ENCODE measurements at regions not wholly inside any gene's neighbourhood (a gene's known extent, or its start where the extent isn't known, plus 50 kb on each side); places are given as distances from the start of the nearest gene placed in this dataset.

DNA sequence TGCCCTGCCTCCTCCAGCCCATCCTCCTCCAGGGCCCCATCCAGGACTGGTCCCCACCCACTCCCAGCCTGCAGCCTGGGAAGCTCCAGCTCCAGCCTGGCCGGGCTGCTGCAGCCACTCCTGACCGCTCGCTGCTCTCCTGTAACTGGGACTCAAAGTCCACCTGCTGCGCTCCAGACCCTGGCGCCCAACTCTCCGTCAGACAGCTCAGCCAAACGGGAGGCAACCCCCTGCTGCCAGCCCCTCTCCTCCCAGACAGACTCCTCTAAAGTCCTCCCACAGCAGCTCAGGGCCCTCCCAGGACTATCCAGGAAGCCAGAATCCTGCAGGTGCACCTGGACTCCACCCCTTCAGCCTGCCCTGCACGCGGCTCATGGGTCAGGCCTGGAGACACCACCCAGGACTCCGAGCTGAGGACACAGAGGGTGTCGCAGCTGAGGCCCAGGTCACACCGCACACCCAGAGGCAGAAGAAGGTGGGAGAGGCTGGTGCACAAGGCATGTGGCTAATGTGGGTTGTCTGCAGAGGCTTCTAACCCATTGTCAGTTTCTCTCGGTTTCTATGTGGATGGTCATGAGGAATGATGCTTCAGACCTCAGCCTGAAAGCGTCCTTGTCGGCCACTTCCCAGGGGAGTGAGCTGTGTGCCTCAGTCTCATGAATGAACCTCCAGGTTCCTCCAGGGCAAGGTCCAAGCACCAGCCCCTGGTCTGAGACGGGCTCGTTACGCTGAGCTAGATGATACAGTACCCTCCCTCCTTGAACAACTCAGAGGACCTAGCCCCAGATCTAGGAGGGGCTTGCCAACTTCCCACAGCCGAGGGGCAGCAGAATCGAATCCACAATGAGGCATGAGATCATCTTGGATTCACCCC, 1514.8 kb downstream of the TBC1D22A start:
- DNase-seq (ENCODE audit: low read depth) = no peak

DNA sequence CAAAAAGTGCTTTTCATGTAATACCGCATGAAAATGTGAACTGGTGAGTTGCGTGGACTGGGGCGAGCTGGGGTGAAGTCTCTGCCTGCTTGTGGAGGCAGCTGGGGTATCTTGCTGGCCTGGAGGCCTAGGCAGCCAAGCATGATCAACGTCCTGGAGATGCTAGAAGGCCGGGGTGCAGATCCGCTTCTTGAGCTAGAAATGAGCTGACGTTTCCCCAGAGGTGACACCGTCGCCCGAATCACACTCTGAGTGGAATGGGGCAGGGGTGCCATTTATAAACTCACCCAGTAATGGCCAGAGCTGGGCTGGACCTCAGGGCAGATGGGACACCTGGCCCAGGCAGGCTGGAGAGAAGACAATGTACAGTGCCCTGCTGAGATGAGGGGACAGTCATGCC, 1513.0 kb downstream of the TBC1D22A start:
- no peak for DNase-seq (ENCODE audit: low read depth)

DNA sequence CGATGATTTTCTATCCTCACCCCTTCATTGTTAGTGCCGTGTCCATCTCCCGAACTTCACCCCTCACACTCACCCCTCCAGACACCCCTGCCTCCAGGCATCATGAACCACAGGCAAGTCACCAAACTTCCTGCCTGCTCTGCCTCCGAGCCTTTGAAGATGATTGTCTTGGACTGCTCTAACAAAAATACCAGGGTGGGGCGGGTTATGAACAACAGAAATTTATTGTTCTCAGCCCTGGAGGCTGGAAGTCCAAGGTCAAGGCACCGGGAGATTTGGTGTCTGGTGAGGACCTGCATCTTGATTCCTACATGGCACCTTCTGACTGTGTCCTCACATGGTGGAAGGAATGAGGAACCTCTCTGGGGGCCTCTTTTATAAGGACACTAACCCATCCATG, 1508.3 kb downstream of the TBC1D22A start:
- no peak for DNase-seq (ENCODE audit: low read depth)

DNA sequence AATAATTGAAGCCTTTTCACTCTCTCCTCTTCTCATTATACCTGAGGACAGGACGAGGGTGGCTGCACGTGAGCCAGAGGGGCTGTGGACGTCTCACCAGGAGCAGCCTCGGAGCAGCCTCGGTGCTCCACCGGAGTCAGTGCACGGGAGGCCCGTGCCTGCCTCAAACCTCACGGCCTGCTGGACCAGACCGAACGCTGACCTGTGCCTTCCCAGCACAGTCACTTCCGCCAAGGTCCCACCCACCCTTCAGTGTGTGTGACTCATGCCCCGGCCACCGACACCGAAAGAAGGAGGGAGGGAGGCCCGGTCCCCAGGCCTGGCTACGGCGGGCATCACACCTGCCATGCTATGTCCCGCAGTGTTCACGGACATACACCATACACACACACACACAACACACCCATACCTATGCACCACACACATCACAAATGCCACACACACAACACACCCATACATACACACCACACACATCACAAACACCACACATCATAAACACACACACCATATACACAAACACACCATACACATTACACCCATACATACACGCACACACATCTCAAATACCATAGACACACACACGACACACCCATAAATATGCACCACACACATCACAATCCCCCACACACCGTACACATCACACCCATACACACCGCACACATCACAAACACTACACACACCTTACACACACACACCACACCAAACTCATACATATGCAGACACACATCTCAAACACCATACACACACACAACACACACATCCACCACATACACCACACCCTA, 1506.5 kb downstream of the TBC1D22A start:
- no peak for DNase-seq (ENCODE audit: low read depth)

DNA sequence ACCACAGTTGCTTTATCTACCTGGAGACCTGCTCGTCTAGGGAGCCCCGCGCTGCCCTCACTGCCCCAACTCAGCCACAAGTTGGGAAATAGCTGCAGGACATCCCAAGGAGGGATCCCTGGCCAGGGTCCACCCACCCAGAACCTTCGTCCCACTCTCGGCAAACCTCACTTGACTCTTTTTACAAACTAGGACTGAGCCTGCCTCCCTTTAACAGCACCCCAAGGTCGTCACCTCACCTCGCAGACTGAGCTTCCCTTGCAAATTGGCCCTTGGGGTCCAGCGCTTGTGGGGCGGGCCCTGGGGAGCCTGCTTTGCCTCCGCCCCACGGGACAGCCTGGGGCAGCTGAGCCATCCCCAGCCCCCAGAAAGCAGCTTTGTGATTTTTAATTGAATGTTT, 1505.8 kb downstream of the TBC1D22A start:
- DNase-seq (ENCODE audit: low read depth) = no peak

DNA sequence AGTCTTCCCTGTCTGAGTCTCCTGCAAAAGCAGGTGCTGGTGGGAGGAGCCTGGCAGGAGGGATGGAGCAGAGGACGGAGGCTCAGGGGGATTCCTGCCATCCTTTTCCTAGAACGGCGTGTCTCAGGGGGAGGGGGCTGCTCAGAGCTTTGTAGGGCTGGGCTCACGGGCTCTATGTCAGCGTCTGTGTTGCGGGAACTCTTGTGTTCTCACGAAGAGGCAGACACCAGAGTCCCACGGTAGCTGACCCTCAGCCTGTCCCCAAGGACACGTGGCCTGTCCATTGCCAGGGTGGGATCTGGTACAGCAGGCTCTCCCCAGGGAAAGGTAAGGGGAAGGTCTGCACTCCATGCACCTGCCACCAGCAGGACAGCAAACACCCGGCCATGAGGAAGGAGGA, 1505.2 kb downstream of the TBC1D22A start:
- no peak for DNase-seq (ENCODE audit: low read depth)

DNA sequence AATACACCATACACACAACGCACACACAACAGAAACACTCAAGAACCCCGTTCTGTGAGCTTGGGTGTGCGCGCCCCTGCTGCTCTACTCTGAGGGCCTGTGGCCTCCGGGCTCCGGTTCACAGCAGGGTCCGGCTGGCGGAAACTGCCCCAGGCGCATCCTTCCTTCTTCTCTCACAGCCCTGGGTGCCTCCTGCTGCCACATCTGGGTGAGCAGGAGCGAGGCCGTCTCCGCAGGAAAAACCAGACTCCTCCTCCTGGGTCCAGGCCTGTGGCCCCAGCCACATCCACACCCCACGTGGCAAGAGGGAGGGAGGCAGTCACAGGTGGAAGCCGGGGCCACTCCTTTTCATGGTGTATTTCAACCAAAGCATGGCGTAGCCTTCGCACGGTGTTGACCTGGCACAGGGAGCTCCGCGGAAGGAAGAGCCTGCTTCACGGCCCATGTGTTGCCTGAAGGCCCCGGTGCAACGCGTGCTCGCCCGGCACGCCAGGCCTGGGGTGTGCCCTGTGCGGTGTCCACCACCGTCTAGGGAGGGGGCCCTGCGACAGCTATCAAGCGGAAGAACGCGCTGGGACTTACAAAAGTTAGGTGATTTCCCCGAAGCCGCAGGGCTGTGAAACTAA, 1502.7 kb downstream of the TBC1D22A start:
- DNase-seq (ENCODE audit: low read depth) = no peak

DNA sequence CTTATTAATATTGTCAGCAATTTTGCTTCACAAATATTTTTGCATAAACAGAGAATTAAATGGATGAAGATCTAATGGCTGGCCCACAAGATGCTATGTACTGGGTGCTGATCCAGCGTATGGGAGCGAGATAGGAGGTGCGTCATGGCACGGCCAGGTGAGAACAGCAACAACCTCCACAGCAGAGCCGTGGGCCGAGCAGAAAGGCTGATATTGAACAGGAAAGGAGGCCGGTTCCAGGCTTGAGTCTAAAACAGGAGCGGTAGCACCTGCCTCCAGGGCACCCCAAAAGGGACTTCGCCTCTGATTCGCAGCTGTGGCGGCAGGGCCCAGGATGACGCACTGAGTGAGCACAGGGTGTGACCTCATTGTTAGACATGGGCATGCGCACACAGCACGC, 1502.1 kb downstream of the TBC1D22A start:
- no peak for DNase-seq (ENCODE audit: low read depth)

DNA sequence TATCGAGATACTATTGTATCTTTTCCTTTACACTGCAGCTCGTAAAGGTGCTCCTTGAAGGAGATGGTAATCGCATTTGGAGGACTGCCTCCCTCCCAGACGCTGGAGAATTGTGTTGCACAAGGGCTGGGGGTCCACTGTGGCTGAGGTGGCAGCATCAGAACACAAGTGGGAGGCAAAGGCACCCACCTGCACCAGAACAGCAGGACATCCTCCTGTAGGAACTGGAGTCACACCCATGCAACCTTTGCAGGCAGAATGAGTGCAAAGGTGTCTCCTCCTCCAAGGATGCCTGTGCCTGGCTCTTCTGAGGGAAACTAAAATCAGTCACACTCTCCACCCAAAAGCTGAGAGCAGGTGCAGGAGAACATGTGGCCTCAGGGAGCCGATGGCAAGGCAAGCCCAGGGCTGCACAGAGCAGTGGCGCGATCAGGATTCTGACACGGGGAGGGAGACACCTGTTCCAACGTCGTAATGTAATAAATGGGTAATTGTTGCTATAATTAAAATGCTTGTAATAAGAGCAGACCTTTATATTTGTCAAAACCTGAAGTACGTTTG, 1501.4 kb downstream of the TBC1D22A start:
- no peak for DNase-seq (ENCODE audit: low read depth)

DNA sequence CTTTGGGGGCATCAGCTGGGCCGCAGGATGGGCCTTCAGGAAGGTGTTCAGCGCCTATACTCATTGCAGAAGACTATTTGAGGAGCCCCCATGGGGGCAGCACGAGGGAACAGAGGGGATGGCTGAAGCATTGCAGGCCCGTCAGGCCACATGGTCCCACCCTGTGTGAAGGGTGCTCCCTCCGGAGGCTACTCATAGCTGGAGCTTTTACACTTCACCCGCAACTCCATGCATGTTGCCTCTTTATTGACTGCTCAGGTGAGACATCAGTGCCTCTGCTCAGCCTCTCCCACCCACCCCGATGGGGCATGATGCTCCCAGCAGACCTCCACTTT, 1500.9 kb downstream of the TBC1D22A start:
- no peak for DNase-seq (ENCODE audit: low read depth)

DNA sequence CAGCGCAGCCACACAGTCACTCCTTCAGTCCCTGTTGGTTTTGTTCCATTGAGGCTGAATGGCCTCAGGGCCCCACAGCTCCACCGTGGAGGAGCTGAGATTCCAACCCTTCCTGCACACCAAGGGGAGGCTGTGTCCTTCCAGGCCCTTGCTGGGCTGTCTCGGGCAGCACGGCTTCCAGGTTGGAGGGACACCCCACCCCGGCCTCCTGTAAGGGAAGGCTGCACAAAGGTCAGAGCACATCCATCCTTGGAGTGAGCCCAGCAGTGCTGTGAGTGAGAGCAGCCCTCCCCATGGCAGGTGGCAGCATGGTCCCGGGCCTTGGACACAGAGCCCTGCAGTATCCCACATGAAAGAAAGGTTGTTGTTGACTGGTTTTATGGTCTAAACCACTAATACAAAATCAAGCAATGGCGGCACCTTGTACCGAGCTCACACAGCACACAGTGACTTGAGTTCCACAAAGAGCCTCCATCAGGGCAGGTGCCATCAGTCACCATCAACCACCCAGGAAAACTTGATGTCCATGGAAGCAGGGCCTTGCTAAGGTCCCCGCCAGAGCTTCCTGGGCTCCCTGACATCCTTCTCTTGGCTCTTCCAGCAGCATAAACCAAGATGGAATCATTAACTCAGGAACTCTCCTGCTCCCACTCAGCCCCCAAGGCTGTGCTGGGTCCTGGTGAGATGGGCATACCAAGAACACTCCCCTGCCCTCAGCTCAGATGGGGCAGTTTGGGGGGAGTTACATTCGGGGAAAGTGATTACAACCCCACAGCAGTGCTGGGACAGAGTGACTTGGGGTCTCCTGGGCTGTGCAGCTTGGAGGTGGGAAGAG, 1500.4 kb downstream of the TBC1D22A start:
- DNase-seq (ENCODE audit: low read depth) = no peak

DNA sequence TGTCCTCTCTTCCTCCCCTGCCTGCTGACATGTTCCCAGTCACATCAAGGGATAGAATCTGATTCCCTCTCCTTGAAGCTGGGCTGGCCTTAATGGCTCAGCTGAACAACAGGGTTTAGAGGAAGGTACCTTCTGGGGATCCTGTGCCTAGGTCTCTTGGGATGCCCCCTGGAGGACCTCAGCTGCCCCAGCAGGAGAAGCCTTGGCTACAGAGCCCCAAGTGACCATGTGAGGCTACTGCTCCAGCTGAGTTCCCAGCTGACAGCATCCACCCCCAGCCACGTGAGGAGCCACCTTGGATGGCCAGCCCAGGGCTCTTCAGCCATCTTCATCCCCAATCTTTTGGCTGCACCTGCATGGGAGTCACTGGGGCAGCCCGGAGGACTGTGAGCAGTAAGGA, 1499.3 kb downstream of the TBC1D22A start:
- no peak for DNase-seq (ENCODE audit: low read depth)

DNA sequence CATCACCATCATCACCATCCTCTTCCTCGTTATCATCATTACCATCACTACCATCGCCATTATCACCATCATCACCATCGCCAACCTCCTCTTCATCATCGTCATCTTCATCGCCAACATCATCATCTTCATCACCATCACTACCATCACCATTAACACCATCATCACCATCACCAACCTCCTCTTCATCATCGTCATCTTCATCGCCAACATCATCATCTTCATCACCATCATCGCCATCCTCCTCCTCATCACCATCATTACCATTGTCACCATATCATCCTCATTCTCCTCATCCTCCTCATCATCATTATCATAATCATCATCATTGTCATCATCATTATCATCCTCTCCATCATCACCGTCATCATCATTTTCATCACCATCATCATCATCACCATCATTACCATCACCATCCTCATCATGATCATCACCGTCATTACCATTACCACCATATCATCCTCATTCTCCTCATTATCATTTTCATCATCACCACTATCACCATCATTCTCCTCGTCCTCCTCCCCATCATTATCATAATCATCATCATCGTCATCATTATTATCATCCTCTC, 1498.7 kb downstream of the TBC1D22A start:
- DNase-seq (ENCODE audit: low read depth) = no peak

DNA sequence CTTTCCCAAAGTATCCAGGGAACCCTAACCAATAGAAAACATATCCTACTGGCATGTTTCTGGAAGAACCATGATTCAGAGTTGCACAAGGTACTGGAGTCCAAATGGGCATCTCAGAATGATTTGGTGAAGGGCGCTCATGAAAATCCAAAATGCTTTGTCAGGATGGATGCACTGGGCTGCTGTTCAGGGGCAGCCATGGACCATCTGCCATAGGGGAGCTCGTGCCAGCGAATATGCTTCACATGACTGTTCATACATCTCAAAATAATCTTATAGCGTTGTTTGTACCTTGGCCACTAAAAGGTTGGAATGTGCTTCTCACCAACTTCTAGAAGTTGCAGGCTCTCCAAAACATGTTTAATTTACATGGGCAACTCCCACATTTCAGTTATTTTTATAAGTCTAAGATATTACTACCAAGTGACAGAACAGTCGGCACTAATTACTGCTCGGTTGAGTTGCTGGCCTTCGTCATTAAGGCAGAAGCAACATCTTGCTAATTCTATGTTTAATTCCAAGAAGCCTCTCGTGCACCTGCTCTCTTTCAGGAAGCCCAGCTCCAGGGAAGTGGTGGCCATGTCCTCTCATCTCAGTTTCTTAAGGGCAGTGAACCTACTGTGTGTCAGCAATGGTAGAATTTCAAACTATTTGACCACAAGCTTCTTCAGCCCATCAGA, 1497.7 kb downstream of the TBC1D22A start:
- DNase-seq (ENCODE audit: low read depth) = no peak

DNA sequence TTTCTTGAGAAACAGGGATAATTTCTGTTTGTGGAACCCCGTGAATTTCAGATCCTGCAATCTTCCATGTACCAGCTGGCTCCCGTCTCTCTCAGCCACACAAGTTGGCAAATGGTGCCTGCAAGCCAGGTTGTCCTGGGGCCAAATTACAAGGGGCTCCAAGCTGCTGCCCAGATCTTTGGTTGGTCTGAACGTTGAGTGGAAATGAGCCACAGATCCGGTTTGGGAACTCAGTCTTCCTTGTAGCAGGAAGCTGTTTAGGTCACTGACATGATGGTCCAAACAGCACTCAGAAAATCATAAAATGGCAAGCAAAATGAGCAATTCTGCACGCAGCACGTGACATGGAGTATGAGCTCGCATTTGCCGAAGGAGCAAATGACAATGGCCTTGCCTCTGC, 1496.4 kb downstream of the TBC1D22A start:
- DNase-seq (ENCODE audit: low read depth) = no peak

DNA sequence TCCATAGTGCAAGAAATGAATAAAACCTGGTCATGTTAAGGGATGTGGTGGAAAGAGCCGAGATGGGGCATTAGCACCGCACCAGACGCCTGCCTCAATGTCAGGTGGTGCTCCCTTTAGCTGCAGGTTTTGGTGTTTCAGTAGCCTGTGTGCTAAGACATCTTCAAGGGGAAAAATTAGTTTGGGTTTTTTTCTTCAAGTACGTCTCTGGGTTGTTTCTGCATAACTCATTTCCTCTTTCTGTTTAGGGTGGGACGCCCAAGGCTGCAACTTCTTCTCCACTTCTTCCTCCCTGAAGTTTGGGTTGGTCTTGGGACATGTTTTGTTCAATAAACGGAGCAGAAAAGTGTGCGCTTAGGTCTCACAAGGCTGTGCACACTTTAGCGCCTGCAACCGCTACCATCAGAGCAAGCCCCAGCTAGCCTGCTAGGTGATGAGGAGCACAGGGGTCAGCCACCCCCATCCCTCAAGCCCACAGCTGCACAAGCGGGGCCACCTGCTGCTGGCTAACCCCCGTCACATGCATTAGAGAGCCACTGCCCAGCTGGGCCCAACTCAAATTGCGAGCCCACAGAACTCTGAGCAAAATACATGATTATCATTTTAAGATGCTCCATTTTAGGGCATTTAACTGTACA, 1495.7 kb downstream of the TBC1D22A start:
- DNase-seq (ENCODE audit: low read depth) = no peak

DNA sequence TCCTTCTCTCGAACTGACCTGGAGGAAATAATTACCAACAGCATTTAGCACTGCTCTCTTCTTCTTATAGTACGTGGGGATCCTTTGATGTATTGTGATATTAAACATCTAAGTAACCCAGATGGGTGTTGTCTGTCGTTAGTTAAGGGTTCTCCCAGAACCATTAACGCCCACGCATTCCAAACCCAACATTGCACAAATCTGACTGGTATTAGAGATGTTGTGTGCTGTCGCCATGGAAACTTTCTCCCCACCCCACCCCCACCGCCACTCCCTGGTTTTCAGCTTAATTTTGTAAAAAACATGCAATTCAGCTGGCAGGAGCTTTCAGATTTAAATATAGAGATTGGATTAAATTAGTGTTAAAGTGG, 1495.2 kb downstream of the TBC1D22A start:
- no peak for DNase-seq (ENCODE audit: low read depth)

DNA sequence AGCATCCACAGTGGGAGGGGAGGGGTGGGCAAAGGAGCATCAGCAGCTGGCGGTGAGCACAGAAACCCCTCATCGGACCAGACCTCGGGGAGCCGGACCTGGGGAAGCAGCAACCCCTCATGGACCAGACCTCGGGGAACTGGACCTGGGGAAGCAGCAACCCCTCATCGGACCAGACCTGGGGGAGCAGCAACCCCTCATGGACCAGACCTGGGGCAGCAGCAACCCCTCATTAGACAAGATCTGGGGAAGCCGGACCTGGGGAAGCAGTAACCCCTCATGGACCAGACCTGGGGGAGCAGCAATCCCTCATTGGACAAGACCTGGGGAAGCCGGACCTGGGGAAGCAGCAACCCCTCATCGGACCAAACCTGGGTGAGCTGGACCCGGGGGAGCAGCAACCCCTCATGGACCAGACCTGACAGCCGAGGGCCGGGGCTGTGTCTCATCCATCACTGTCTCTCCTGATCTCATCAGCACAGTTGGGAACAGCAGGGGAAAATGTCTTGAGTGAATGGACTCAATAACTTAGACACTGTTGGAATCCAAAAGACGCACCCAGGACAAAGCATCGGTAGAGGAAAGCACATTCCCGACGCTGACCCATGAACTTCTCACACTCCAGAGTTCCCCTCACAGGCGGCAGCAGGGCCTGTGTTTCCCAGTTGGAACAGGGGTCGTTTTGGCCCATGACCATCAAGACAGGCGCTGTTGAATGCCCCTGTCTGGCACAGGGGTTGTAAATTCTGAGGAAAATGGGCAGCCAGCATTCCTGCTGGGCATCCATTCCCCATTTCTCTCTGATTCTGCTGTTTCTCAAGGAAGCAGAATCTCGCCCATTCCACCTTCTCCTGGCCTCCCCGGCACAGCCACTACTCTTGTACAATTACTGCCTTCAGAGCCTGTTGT, 1494.6 kb downstream of the TBC1D22A start:
- no peak for DNase-seq (ENCODE audit: low read depth)

DNA sequence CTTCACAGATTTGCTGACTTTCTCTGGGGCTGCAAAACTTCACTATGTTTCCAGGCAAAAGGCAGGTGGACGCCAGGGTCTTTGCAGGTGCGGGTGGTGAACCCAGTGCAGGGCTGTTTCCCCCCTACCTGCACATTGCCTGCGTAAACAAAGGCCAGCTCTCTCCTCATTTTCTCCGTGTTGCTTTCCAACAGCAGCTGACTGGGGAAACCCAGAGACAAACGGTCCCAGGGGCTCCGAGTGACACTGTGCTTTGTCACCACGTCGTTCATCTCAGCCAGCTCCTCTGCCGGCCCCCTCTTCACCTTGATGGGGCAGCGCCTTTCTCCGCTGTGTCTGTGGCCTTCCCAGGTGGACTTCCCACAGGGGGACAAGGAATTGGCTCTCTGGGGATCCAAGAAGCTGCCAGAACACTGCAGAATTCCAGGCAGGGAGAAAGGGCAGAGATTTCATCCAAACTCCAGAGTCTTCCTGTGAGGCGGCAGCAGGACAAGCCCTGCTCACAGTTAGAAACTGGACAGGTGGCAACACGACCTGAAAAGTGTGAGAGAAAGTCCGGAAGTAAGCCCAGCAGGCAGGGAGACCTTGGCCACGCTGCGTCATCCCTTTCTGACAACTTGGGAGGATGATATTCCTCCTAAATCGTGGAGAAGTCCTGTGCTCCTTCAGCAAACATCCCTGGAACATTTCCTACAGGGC, 1493.7 kb downstream of the TBC1D22A start:
- DNase-seq (ENCODE audit: low read depth) = no peak

Measured in activated T-helper 1 cell treated with Interleukin-2 at 50 U/mL for 16 hours (primary cell).